ENCODE measurements at regions not wholly inside any gene's neighbourhood (a gene's known extent, or its start where the extent isn't known, plus 50 kb on each side); places are given as distances from the start of the nearest gene placed in this dataset.

DNA sequence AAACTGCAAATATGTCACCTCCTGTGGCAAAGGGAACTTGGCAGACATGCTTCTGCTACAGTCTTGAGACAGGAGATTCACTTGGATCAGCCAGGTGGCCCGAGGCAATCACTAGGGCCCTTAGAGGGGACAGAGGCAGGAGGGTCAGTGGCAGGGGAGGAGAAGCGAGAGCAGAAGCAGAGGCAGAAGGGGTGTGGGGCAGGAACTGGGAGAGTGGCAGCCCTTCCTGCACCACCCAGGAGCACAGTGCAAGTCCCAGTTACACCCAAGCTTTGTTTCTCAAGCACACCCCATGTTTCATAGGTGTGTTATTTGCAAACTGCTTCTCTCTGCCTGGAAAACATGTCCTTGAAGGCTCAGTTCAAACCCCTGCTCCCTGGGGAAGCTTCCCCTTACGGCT is 309.7 kb upstream of the MYT1L start:
- Histone ChIP-seq H3K9me3 (ENCODE audit: control insufficient read depth, insufficient read depth, low read length) (no peaks in the 10 kb centered on the region), H3K36me3 (ENCODE audit: control insufficient read depth, insufficient read depth, low read length) (no peaks in the 10 kb centered on the region), H3K4me1 (ENCODE audit: control insufficient read depth, insufficient read depth, low read length) (no peaks in the 10 kb centered on the region), H3K4me3 (ENCODE audit: low read length) (no peak overlapping the region), H3K27ac (ENCODE audit: low read length) (no peak overlapping the region), H3K27me3 (ENCODE audit: control insufficient read depth, insufficient read depth, low read length) (no peaks in the 10 kb centered on the region)
- no CpG with 5 or more reads among the region's 3 CpGs for WGBS (ENCODE audit: insufficient coverage, insufficient read length)
- no peak for DNase-seq (ENCODE audit: low read depth, low spot score)

DNA sequence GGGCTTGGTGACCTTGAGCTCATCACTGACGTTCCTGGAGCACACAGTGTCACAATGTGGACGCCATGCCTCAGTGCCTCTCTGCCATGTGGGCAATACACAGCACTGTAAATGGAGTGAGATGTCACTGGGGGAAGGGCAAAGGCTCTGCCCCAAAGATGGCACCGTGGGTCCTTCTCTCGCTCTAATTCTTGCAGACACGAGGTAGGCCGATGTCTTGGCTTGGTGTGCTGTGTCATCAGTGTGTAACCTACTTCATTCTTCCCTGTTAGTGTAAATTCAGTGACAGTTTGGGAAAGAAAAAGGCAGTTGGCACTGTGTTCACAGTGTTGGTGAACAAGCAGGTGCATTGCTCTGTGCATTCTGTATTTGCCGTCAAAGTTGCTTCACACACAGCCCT is 309.3 kb upstream of the MYT1L start:
- no peak overlapping the region for H3K4me3 ChIP-seq (ENCODE audit: low read length)
- H3K27me3 ChIP-seq (ENCODE audit: control insufficient read depth, insufficient read depth, low read length) = no peaks in the 10 kb centered on the region
- H3K27ac ChIP-seq (ENCODE audit: low read length) = no peak overlapping the region
- H3K36me3 ChIP-seq (ENCODE audit: control insufficient read depth, insufficient read depth, low read length) = no peaks in the 10 kb centered on the region
- H3K9me3 ChIP-seq (ENCODE audit: control insufficient read depth, insufficient read depth, low read length) = no peaks in the 10 kb centered on the region
- DNase-seq (ENCODE audit: low read depth, low spot score) = no peak
- WGBS (ENCODE audit: insufficient coverage, insufficient read length) = no CpG with 5 or more reads among the region's 7 CpGs
- no peaks in the 10 kb centered on the region for H3K4me1 ChIP-seq (ENCODE audit: control insufficient read depth, insufficient read depth, low read length)

DNA sequence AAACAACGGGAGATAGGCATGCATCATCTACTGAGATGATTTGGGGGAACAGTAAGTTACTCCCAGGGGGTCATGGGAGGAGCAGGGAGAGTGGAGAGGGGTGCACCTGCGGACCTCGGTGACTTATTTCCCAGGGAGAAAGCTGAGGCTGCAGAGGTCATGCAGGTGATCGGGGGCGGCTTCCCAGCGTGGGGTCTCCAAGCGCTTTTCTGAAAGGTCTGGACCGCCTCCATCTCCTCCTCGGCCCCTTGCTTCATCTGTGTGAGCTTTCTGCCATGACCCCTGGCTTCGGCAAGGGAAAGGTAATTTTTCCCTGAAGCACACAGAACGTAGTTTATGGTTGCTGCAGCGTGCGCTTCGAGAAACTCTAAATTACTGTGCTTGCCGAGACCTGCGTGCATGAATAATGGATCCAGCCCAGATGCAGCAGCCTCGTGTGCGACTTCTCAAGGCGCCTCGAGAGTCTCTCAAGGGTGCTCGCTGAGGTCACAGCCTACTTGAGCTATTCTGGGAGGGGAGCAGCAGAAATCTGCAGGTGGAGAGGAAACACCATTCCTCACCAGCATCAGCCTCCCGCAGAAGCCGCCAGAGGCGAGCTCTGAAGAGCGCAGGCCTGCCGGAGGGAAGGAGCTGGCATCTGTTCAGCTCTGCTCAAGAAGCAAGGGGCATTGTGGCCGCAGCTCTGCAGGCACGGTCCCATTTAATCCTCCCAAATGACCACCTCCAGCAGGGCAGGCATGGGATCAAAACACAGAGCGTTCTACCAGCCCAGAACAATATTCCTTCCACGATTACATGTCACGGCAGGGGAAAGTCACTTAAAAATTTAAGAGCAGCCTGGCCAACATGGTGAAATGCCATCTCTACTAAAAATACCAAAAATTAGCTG is 308.4 kb upstream of the MYT1L start:
- Histone ChIP-seq H3K4me3 (ENCODE audit: low read length) (no peak overlapping the region), H3K4me1 (ENCODE audit: control insufficient read depth, insufficient read depth, low read length) (no peaks in the 10 kb centered on the region), H3K9me3 (ENCODE audit: control insufficient read depth, insufficient read depth, low read length) (no peaks in the 10 kb centered on the region), H3K27me3 (ENCODE audit: control insufficient read depth, insufficient read depth, low read length) (no peaks in the 10 kb centered on the region), H3K36me3 (ENCODE audit: control insufficient read depth, insufficient read depth, low read length) (no peaks in the 10 kb centered on the region), H3K27ac (ENCODE audit: low read length) (no peak overlapping the region)
- DNase-seq (ENCODE audit: low read depth, low spot score) = no peak
- no CpG with 5 or more reads among the region's 31 CpGs for WGBS (ENCODE audit: insufficient coverage, insufficient read length)

DNA sequence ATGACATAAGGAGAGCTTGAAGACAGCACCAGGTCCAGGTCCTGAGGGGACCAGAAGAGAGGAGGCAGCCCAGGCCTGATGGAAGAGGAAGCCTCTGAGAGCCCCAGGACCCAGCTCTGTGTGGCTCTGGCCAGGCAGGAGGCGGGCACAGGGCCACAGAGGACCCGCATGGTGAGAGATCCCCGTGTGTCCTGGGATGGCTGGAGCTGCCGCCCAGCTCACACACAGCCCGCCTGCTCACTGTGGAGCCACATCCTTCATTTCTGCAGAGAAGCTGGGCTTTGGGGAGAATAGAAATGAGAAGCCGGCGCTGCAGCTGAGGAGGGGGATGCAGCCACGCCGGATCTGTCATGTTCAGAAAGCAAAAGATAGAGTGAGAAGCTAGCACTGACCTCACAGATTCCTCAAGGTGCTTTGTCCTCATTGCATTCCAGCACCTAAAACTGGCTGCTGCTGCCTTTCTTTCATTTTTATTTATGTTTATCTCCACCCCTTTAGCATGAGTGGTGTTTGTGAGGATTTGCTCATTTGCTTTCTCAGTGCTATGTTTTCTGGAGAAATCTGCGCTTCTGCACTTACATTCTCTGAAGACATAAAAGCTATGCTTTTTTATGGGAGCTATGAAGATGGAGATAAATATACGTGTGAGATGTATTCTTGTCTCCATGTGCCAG is 307.6 kb upstream of the MYT1L start:
- H3K27ac ChIP-seq (ENCODE audit: low read length) = no peak overlapping the region
- DNase-seq (ENCODE audit: low read depth, low spot score) = no peak
- H3K36me3 ChIP-seq (ENCODE audit: control insufficient read depth, insufficient read depth, low read length) = no peaks in the 10 kb centered on the region
- no peaks in the 10 kb centered on the region for H3K27me3 ChIP-seq (ENCODE audit: control insufficient read depth, insufficient read depth, low read length)
- H3K4me3 ChIP-seq (ENCODE audit: low read length) = no peak overlapping the region
- no CpG with 5 or more reads among the region's 11 CpGs for WGBS (ENCODE audit: insufficient coverage, insufficient read length)
- H3K4me1 ChIP-seq (ENCODE audit: control insufficient read depth, insufficient read depth, low read length) = no peaks in the 10 kb centered on the region
- no peaks in the 10 kb centered on the region for H3K9me3 ChIP-seq (ENCODE audit: control insufficient read depth, insufficient read depth, low read length)

DNA sequence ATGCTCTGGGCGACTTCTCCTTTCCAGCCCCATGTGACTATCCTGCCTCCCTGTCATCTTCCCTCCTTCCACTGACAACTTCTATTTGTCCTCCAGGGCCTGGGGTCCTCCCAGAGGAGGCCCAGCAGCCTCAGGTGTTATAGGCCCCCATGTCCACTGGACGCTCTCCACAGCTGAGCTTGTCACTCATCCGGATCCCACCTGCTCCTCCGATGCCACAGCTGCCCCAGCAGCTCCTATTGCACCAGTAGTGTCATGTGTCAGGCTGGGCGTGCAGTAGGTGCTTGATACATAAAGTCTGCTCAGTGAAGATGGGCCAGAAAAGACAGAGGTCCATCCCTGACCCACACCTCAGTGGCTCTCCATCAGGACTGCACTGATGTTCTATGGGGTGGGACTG is 305.7 kb upstream of the MYT1L start:
- H3K9me3 ChIP-seq (ENCODE audit: control insufficient read depth, insufficient read depth, low read length) = no peaks in the 10 kb centered on the region
- H3K4me1 ChIP-seq (ENCODE audit: control insufficient read depth, insufficient read depth, low read length) = peaks cover 2% of the 10 kb centered on the region
- DNase-seq (ENCODE audit: low read depth, low spot score) = no peak
- WGBS (ENCODE audit: insufficient coverage, insufficient read length) = no CpG with 5 or more reads among the region's 5 CpGs
- no peak overlapping the region for H3K4me3 ChIP-seq (ENCODE audit: low read length)
- H3K27ac ChIP-seq (ENCODE audit: low read length) = no peak overlapping the region
- H3K27me3 ChIP-seq (ENCODE audit: control insufficient read depth, insufficient read depth, low read length) = no peaks in the 10 kb centered on the region
- no peaks in the 10 kb centered on the region for H3K36me3 ChIP-seq (ENCODE audit: control insufficient read depth, insufficient read depth, low read length)

DNA sequence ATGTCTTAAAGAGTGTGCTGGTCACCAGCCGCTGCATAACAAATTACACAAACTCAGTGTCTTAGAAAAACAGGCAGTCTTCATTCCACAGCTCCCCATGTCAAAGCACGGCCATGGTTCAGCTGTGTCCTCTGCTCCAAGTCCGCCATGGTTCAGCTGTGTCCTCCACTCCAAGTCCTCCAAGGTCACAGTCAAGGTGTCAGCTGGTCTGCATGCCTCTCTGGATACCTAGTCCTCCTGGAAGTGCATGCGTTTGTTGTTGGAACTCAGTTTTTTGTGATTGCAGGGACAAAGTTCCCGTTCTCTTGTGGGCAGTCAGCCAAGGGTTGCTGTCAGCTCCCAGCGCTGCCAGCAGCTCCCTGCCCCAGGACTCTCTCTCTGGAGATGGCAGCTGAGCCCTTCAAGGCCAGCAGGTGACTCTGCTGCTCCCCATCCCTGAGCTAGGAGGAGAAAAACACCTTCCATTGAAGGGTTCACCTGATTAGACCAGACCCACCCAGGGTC is 304.0 kb upstream of the MYT1L start:
- peaks cover 2% of the 10 kb centered on the region for H3K4me1 ChIP-seq (ENCODE audit: control insufficient read depth, insufficient read depth, low read length)
- no CpG with 5 or more reads among the region's 6 CpGs for WGBS (ENCODE audit: insufficient coverage, insufficient read length)
- no peaks in the 10 kb centered on the region for H3K9me3 ChIP-seq (ENCODE audit: control insufficient read depth, insufficient read depth, low read length)
- no peaks in the 10 kb centered on the region for H3K36me3 ChIP-seq (ENCODE audit: control insufficient read depth, insufficient read depth, low read length)
- no peak overlapping the region for H3K27ac ChIP-seq (ENCODE audit: low read length)
- H3K4me3 ChIP-seq (ENCODE audit: low read length) = no peak overlapping the region
- H3K27me3 ChIP-seq (ENCODE audit: control insufficient read depth, insufficient read depth, low read length) = no peaks in the 10 kb centered on the region
- DNase-seq (ENCODE audit: low read depth, low spot score) = no peak

DNA sequence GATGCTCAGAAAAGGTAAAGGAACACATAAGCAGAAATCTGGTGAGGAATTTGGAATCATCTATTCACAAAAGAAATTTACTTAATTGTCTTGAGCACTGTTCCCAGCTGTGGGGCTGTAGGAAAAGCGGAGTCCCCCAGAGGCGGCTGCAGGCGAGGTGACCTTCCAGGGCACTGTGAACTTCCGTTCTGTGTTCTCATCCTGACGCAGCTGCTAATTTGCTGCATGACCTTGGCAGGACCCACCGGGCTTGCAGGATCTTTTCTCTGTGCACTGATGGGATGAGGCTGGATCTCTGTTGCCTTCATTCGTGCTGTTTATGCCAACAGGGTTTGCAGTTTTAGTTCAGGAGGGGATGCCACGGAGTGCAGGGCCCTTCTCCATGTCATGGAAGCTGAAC is 301.9 kb upstream of the MYT1L start:
- no peak overlapping the region for H3K27ac ChIP-seq (ENCODE audit: low read length)
- H3K4me1 ChIP-seq (ENCODE audit: control insufficient read depth, insufficient read depth, low read length) = peaks cover 2% of the 10 kb centered on the region
- H3K4me3 ChIP-seq (ENCODE audit: low read length) = no peak overlapping the region
- H3K36me3 ChIP-seq (ENCODE audit: control insufficient read depth, insufficient read depth, low read length) = no peaks in the 10 kb centered on the region
- no CpG with 5 or more reads among the region's 8 CpGs for WGBS (ENCODE audit: insufficient coverage, insufficient read length)
- no peak for DNase-seq (ENCODE audit: low read depth, low spot score)
- no peaks in the 10 kb centered on the region for H3K9me3 ChIP-seq (ENCODE audit: control insufficient read depth, insufficient read depth, low read length)
- H3K27me3 ChIP-seq (ENCODE audit: control insufficient read depth, insufficient read depth, low read length) = no peaks in the 10 kb centered on the region

DNA sequence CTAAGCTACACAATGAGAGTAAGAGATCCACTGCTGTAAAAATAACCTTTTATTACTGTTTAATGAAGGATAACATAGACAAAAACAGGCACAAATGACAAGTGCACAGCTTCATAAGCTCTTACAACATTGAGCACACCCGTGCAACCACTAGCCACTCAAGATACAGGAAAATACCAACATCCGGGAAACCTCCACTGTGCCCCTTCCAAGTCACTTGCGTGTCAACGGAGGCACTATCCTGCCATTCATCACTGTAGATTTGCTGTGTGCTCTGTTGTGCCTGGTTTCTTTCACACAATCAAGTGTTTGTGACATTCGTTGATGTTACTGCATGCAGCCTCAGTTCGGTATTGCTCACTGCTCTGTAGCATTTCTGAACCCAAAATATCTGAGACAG is 292.9 kb upstream of the MYT1L start:
- H3K36me3 ChIP-seq (ENCODE audit: control insufficient read depth, insufficient read depth, low read length) = no peaks in the 10 kb centered on the region
- no peaks in the 10 kb centered on the region for H3K27me3 ChIP-seq (ENCODE audit: control insufficient read depth, insufficient read depth, low read length)
- no peak for DNase-seq (ENCODE audit: low read depth, low spot score)
- no CpG with 5 or more reads among the region's 6 CpGs for WGBS (ENCODE audit: insufficient coverage, insufficient read length)
- no peak overlapping the region for H3K4me3 ChIP-seq (ENCODE audit: low read length)
- H3K9me3 ChIP-seq (ENCODE audit: control insufficient read depth, insufficient read depth, low read length) = no peaks in the 10 kb centered on the region
- no peak overlapping the region for H3K27ac ChIP-seq (ENCODE audit: low read length)
- no peaks in the 10 kb centered on the region; the same call in 1 of the 2 replicates for H3K4me1 ChIP-seq (ENCODE audit: control insufficient read depth, insufficient read depth, low read length)

DNA sequence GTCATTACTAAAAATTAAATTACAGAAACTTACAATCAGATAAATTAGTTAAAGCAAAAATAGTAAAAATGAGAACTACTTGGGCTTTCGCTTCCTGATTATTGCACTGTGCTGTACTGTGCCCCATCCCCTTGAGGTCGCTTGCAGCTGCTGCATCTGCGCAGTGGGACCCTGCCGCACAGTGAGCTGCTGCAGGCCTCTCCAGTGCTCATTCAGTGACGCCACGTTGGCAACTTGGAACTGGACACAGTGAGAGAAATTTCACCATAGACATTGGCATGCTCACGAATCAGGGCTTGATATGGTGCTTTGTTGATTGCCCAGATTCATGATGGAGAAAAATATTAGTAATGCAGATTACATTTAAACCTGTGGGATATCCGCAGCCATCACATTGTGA is 290.8 kb upstream of the MYT1L start:
- H3K9me3 ChIP-seq (ENCODE audit: control insufficient read depth, insufficient read depth, low read length) = no peaks in the 10 kb centered on the region
- WGBS (ENCODE audit: insufficient coverage, insufficient read length) = no CpG with 5 or more reads among the region's 8 CpGs
- H3K27ac ChIP-seq (ENCODE audit: low read length) = no peak overlapping the region
- no peaks in the 10 kb centered on the region for H3K36me3 ChIP-seq (ENCODE audit: control insufficient read depth, insufficient read depth, low read length)
- H3K27me3 ChIP-seq (ENCODE audit: control insufficient read depth, insufficient read depth, low read length) = no peaks in the 10 kb centered on the region
- no peaks in the 10 kb centered on the region; the same call in 1 of the 2 replicates for H3K4me1 ChIP-seq (ENCODE audit: control insufficient read depth, insufficient read depth, low read length)
- H3K4me3 ChIP-seq (ENCODE audit: low read length) = no peak overlapping the region
- no peak for DNase-seq (ENCODE audit: low read depth, low spot score)

DNA sequence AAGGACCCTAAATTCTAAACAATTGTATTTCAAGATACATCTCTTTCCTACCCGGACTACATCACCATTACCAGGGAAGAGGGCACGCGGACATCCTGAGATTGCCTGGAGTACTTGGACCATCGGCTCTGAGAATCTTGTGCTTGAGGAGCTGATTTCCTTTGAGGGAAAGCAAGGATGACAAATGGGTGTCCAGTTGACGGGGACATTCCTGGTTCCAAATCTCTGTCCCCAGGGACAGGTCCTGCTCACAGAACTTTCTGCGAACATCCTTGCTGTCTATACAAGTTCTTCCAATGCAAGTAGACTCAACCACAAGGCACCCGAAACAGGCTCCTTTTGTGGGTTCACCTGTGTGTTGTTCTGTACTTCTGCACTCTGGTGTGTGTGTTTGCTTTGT is 289.5 kb upstream of the MYT1L start:
- H3K36me3 ChIP-seq (ENCODE audit: control insufficient read depth, insufficient read depth, low read length) = no peaks in the 10 kb centered on the region
- no peak for DNase-seq (ENCODE audit: low read depth, low spot score)
- H3K4me1 ChIP-seq (ENCODE audit: control insufficient read depth, insufficient read depth, low read length) = no peaks in the 10 kb centered on the region; the same call in 1 of the 2 replicates
- no peaks in the 10 kb centered on the region for H3K27me3 ChIP-seq (ENCODE audit: control insufficient read depth, insufficient read depth, low read length)
- H3K9me3 ChIP-seq (ENCODE audit: control insufficient read depth, insufficient read depth, low read length) = no peaks in the 10 kb centered on the region
- no peak overlapping the region for H3K27ac ChIP-seq (ENCODE audit: low read length)
- H3K4me3 ChIP-seq (ENCODE audit: low read length) = no peak overlapping the region
- no CpG with 5 or more reads among the region's 7 CpGs for WGBS (ENCODE audit: insufficient coverage, insufficient read length)

Measured in iPS DF 6.9 (cell line).